Parathyroid adenoma (tissue), 2 donors: ENCODE measurements at regions not wholly inside any gene's neighbourhood (a gene's known extent, or its start where the extent isn't known, plus 50 kb on each side); places are given as distances from the start of the nearest gene placed in this dataset.
"Not testable (repeated sequence)": the region's sequence is repeated elsewhere in the genome, so short reads cannot be mapped to it uniquely, and the experiment has no call there.

Experiments used
- H2AFZ ChIP-seq: fragments of 300-600 bp; sonication (generic); one replicate; pipeline ENCODE4 v1.7.0; 2017; ENCODE audit warnings: antibody characterized with exemption, mild to moderate bottlenecking
- H3K27ac ChIP-seq: fragments of 300-600 bp; sonication (generic); one replicate; pipeline ENCODE4 v1.7.0; 2017
- H3K27me3 ChIP-seq: fragments of 300-600 bp; sonication (generic); one replicate; pipeline ENCODE4 v1.7.0; 2017; ENCODE audit warnings: low read length; ENCODE audit not compliant: control insufficient read depth, insufficient read depth
- H3K36me3 ChIP-seq: fragments of 300-600 bp; sonication (generic); one replicate; pipeline ENCODE4 v1.7.0; 2017; ENCODE audit warnings: low read length; ENCODE audit not compliant: control insufficient read depth, insufficient read depth
- H3K4me1 ChIP-seq: fragments of 300-600 bp; sonication (generic); one replicate; pipeline ENCODE4 v1.7.0; 2017; ENCODE audit warnings: control low read depth
- H3K4me2 ChIP-seq: fragments of 300-600 bp; sonication (generic); one replicate; pipeline ENCODE4 v1.7.0; 2017; ENCODE audit warnings: low read length
- H3K4me3 ChIP-seq: fragments of 300-600 bp; sonication (generic); one replicate; pipeline ENCODE4 v1.7.0; 2017; ENCODE audit warnings: low read depth, low read length
- H3K79me2 ChIP-seq: fragments of 300-600 bp; sonication (generic); one replicate; pipeline ENCODE4 v1.7.0; 2017; ENCODE audit warnings: control low read depth
- H3K9ac ChIP-seq: fragments of 300-600 bp; sonication (generic); one replicate; pipeline ENCODE4 v1.7.0; 2017; ENCODE audit warnings: mild to moderate bottlenecking
- H3K9me3 ChIP-seq: fragments of 300-600 bp; sonication (generic); one replicate; pipeline ENCODE4 v1.7.0; 2017; ENCODE audit warnings: low read length; ENCODE audit not compliant: control insufficient read depth
- TF ChIP-seq, protein P1 (sequence below): fragments of 300-600 bp; sonication (generic); IDR thresholded peaks from one replicate; pipeline ENCODE4 v1.7.0; 2017; ENCODE audit warnings: antibody characterized with exemption, mild to moderate bottlenecking
- donor health status: primary hyperparathyroidism.

DNA sequence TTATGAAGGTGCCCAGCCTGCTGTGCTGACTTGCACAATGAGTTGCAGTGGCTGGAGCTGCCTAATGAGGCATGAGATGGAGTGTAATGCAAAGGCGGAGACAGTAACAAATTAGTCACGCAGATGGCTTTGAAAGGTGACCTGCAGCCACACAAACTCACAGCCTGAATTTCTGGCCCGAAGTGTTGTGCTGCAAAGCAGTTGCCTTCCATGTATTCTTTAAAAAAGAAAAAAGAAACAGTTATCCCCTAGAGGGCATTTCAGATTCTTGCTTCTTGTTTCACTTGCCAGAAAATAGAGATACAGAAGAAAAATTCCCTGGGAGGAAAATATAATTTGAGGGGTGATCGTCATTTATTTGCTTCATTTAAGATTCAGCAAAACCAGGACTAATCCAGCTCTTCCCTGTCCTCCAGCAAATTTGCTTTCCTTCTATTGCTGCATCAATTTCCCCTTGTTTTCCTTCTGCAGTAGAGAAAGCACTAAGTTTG lies 239.9 kb downstream of the ADRA2A start:
- Histone ChIP-seq H2AFZ (no peak overlapping the region), H3K36me3 (no peaks in the 10 kb centered on the region), H3K27me3 (no peaks in the 10 kb centered on the region), H3K4me2 (peak overlapping the region; percentile 60), H3K4me3 (peak overlapping the region; percentile 49), H3K9ac (no peak overlapping the region), H3K4me1 (no peaks in the 10 kb centered on the region), H3K79me2 (no peaks in the 10 kb centered on the region), H3K9me3 (no peaks in the 10 kb centered on the region), H3K27ac (no peak overlapping the region)
- TF ChIP-seq, protein P1, sequence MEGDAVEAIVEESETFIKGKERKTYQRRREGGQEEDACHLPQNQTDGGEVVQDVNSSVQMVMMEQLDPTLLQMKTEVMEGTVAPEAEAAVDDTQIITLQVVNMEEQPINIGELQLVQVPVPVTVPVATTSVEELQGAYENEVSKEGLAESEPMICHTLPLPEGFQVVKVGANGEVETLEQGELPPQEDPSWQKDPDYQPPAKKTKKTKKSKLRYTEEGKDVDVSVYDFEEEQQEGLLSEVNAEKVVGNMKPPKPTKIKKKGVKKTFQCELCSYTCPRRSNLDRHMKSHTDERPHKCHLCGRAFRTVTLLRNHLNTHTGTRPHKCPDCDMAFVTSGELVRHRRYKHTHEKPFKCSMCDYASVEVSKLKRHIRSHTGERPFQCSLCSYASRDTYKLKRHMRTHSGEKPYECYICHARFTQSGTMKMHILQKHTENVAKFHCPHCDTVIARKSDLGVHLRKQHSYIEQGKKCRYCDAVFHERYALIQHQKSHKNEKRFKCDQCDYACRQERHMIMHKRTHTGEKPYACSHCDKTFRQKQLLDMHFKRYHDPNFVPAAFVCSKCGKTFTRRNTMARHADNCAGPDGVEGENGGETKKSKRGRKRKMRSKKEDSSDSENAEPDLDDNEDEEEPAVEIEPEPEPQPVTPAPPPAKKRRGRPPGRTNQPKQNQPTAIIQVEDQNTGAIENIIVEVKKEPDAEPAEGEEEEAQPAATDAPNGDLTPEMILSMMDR = no peak

DNA sequence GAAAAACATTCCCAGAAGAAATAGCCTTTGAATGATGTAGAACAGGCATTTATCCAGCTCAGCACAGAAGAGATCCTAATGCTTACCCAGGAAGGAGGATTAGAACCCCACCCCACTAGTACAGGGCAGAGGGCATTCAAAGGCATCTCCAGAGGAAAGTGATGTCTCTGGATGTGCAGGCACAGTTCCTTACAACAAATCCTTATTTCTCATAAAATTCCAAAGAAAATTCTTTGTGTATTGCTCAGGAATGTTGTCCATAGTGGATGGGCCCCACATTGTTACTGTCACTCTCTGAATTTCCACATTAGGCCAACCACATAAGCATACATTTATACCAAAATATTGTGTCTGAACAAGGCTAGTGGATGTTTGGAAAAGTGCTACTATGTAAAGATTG lies 243.0 kb downstream of the ADRA2A start:
- Histone ChIP-seq H2AFZ (no peak overlapping the region), H3K4me3 (no peak overlapping the region), H3K9ac (no peak overlapping the region), H3K27ac (no peak overlapping the region), H3K9me3 (no peaks in the 10 kb centered on the region), H3K36me3 (no peaks in the 10 kb centered on the region), H3K27me3 (no peaks in the 10 kb centered on the region), H3K4me1 (no peaks in the 10 kb centered on the region), H3K4me2 (no peak overlapping the region), H3K79me2 (no peaks in the 10 kb centered on the region)
- TF ChIP-seq, protein P1 = no peak

DNA sequence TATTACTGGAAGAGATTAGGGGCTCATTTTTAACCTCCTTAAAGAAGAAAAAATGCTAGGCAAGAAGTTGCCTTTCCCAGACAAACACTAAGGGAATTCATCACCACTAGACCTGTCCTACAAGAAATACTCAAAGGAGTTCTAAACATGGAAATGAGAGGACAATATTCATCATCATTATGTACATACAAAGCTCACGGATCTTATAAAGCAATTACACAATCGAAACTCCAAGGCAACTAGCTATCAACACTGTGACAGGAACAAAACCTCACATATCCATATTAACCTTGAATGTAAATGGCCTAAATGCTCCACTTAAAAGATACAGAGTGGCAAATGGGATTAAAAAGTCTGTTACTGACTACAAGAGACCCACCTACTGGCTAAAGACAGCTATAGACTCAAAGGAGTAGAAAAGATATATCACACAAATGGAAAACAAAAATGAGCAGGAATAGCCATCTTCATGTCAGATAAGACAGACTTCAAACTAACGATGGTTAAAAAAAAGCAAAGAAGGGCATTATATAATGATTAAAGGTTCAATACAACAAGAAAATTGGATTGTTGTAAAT lies 246.6 kb downstream of the ADRA2A start:
- Histone ChIP-seq H3K4me1 (no peaks in the 10 kb centered on the region), H2AFZ (no peak overlapping the region), H3K4me3 (no peak overlapping the region), H3K79me2 (no peaks in the 10 kb centered on the region), H3K27ac (no peak overlapping the region), H3K4me2 (no peak overlapping the region), H3K27me3 (no peaks in the 10 kb centered on the region), H3K36me3 (no peaks in the 10 kb centered on the region), H3K9me3 (no peaks in the 10 kb centered on the region), H3K9ac (no peak overlapping the region)
- TF ChIP-seq, protein P1 = no peak

DNA sequence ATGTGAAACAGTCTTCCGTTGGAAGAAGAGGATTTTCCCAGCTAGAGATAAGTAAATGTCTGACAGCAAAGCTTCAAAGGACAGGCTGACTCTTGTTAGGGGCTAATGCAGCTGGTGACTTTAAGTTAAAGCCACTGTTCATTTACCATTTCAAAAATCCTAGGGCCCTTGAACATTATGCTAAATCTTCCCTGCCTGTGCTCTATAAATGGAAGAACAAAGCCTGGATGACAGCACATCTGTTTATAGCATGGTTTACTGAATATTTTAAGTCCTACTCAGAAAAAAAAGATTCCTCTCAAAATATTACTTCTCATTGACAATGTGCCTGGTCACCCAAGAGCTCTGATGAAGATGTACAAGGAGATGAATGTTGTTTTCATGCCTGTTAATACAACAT lies 255.3 kb downstream of the ADRA2A start:
- not testable (repeated sequence) for H3K27ac ChIP-seq, H2AFZ ChIP-seq, H3K9me3 ChIP-seq, H3K4me1 ChIP-seq, H3K4me3 ChIP-seq, H3K27me3 ChIP-seq, H3K9ac ChIP-seq, H3K79me2 ChIP-seq, H3K36me3 ChIP-seq, H3K4me2 ChIP-seq

DNA sequence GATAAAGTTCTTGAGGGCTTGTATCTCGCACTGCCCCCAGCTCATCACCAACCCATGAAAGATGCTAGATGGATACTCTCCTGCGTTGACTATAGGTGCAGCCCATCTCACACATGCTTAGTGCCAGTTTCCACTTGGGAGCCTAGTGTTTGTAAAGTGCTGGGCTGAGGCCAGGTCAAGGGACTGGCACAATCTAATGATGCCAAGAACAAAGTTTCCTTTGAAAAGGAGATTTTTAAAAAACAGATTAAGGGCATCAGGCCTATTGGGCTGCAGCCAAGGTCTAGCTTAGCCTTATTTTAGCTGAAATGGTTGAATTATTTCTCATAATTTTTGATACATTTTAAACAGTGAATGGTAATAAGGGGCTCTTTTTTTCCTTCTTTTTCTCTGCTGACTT lies 259.0 kb downstream of the ADRA2A start:
- Histone ChIP-seq H3K27me3 (no peaks in the 10 kb centered on the region), H3K9ac (no peak overlapping the region), H3K9me3 (no peaks in the 10 kb centered on the region), H3K4me2 (no peak overlapping the region), H3K4me1 (no peaks in the 10 kb centered on the region), H3K4me3 (no peak overlapping the region), H3K36me3 (no peaks in the 10 kb centered on the region), H3K27ac (no peak overlapping the region), H3K79me2 (no peaks in the 10 kb centered on the region), H2AFZ (no peak overlapping the region)
- TF ChIP-seq, protein P1 = no peak
